Amniotic stem cell (primary cell): ENCODE measurements at regions not wholly inside any gene's neighbourhood (a gene's known extent, or its start where the extent isn't known, plus 50 kb on each side); places are given as distances from the start of the nearest gene placed in this dataset.
"Not testable (repeated sequence)": the region's sequence is repeated elsewhere in the genome, so short reads cannot be mapped to it uniquely, and the experiment has no call there.

Experiments
- DNase-seq: peaks from one replicate; lab custom pipeline; 2025; lab: John Stamatoyannopoulos, UW

DNA sequence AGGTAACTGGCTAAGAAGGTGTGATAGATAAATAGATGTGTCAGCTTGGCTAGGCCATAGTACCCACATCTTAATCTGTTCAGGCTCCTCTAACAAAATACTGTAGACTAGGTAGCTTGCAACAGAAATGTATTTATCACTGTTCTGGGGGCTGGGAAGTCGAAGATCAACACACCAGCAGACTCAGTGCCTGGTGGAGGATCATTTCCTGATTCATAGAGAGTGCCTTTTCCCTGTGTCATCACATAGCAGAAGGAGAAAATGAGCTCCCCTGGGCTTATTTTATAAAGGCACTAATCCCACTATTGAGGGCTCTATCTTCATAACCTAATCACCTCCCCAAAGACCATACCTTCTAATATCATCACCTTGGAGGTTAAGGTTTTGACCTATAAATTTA is 532.7 kb upstream of the OLFM3 start:
- no peak for DNase-seq

DNA sequence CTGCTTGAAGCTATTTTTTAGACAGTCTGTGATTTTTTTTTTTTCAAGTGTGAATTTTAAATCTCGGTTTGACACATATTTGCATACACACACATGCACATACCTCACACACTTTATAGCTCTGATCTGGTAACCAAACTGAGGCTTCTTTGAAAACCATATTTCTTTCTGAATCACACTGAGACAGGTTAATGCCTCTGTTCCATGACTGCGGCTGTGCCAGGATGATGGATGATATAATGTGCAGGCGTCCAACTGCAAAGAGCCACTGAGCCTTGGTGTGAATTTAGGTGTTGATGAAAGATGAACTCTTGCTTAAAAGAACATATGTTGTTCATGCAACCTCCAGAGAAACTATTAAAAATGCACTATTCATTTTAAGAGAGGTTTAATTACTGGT is 504.0 kb upstream of the OLFM3 start:
- DNase-seq = no peak

DNA sequence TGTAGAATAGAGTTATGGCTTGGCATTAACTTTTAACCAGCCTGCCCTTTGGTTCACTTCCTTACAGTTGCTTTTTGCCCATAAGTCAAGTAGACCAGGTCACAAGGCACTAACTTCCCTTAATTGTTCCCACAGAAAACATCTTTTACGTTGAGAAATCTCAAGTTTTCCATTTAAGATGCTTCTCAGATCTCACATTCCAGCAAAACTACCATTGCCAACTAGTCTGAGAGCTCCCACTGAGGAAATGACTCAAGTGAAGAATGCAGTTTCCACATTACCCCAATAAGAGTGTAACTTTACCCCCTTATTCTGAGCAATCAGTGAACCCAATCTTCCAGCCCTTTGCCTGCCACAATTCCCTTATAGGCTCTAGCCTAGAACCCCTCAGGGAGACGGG is 502.2 kb upstream of the OLFM3 start:
- no peak for DNase-seq

DNA sequence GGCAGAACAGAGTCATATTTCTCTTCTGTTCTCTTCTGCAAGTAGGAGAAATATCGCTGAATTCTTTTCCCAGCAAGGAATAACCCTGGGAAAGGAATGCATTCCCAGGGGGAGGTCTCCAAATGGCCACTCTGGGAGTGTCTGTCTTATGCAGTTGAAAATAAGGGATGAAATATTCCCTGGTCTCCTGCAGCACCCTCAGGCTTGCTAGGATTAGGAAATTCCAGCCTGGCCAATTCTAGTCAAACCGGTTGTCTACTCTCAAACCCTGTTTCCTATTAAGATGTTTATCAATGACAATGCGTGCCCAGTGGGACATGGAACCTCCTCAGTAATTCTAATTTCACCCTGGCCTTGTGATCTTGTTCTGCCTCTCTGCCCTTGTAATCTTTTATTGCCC is 501.1 kb upstream of the OLFM3 start:
- not testable (repeated sequence) for DNase-seq

DNA sequence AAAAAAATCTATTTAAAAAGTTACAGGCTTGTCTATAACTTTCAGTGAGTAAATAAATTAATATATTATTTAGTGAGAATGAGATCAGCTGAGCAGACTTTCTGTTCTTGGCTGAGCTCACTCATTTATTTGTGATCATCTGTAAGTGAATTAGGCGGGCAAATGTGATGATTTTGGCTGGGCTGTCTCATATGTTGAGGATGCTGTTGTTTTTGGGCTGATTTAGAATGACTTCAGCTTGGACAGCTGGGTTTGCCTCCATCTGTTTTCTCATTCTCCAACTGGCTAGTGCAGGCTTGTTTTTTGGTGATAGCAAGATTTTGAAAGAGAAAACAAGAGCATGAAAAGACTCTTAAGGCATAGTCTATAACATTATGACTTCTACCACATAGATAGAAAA is 475.8 kb upstream of the OLFM3 start:
- no peak for DNase-seq

DNA sequence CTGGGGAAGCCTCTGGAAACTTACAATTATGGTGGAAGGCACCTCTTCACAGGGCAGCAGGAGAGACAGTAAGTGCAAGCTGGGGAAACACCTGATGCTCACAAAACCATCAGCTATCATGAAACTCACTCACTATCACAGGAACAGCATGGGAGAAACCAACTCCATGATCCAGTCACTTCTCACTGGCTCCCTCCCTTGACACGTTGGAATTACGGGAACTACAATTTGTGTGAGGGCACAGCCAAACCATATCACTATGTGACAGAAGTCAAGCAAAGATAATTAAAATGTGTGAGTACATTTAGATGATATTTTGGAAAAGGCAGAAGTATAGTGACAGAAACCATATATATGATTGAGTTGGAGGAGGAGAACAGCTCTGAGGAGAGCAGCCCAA is 474.0 kb upstream of the OLFM3 start:
- DNase-seq = no peak

DNA sequence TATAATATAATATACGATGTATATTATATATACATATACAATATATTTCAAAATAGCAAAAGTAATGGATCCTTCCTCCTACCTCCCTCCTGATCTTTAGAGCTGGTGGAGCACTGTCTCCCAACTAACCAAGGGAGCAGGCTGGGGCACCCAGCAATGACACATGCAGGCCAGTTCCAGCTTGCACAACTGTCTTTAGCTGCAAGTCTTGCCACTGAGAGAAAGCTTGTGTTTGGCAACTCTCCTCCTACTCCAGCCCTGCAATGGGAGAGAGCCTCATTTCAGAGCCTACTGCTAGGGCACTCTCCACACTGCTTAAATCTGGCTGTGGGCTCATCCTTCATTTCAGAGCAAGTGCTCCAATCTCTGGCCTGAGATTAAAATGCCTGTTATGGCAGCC is 469.8 kb upstream of the OLFM3 start:
- no peak for DNase-seq

DNA sequence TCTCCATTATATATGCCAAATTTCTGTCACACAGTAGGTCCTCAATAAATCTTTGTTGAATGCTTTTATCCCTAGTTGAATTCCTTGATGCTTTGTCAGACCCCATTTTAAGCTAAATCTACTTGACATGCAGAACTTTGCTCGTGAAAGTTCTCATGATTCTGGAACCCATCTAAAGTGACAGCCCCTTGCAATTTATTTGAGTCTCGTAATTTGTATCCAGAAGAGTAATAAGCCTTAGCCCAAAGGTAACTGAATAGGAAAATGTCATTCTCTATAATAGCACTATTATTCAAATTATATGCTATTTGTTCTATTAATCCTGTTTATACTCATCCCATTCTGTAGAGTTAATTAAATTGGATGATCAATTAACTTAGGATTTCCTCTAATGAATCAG is 466.6 kb upstream of the OLFM3 start:
- no peak for DNase-seq

DNA sequence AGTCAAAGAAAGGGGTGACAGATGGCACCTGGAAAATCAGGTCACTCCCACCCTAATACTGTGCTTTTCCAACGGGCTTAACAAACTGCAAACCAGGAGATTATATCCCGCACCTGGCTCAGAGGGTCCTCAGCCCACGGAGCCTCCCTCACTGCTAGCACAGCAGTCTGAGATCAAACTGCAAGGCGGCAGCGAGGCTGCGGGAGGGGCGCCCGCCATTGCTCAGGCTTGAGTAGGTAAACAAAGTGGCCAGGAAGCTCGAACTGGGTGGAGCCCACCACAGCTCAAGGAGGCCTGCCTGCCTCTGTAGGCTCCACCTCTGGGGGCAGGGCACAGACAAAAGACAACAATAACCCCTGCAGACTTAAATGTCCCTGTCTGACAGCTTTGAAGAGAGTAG is 445.6 kb upstream of the OLFM3 start:
- DNase-seq = not testable (repeated sequence)

DNA sequence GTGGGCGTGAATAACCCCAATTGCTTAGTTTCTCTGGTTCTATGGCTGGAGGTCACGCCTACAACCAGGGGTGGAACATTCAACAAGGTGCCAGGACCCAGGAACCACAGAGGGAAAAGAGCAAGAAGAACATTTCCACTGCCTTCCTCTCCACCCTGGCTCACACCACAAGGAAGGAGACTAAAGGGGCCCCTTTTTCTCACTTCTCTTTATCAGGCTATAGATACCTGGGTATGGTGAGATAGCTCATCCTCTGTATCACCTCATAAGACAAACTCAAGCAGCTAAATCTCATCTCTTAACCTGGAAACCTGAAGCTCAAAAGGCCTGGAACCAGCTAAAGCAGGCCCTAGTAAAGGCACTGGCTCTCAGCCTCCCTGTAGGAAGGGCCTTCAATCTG is 438.8 kb upstream of the OLFM3 start:
- no peak for DNase-seq

DNA sequence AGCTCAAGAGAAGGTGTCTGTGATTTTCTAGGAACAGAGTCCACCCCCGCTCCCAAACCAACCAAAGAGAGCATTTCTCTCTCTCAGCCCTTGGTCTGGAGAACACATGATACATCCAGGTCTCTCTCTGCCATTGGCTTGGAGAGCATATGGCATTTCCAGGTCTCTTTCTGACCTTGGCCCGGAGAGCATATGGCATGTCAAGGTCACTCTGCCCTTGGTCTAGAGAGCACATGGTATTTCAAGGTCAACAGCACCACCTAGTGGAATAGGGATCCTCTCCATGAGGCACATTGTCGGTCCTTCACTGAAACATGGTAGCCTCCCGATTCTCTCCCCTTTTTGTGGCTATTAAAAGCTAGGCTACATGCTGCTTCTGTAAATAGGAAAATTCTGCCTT is 437.7 kb upstream of the OLFM3 start:
- no peak for DNase-seq

DNA sequence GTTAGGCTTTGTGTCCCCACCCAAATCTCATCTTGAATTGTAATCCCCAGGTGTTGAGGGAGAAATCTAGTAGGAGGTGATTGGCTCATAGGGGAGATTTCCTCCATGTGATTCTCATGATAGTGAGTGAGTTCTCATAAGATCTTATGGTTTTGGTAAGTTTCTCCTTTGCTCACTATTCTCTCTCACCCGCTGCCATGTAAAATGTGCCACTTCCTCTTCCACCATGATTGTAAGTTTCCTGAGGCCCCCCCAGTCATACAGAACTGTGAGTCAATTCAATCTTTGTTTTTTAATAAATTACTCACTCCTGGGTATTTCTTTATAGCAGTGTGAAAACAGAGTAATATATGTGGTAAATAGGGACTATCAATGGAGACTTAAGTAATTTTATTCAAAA is 434.5 kb upstream of the OLFM3 start:
- DNase-seq = no peak

DNA sequence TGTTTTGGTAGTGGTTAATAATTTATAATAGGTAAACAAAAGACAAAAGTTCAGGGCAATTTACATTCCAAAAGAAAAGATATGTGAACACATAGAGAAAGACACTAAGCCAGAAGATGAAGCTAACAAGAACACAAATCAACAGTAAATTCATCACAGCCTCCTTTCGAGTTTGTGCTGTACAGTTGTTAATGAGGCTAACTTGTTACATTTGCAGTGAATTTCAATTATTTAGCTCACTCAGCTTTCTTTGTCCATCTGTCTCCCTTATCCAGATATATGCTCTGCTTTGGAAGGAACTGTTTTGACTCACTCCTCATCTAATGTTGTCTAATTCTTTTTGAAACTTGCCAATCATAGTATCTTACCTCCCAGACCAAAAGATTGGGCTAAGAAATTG is 423.3 kb upstream of the OLFM3 start:
- DNase-seq = no peak
